GM12878 (cell line): ENCODE measurements at regions not wholly inside any gene's neighbourhood (a gene's known extent, or its start where the extent isn't known, plus 50 kb on each side); places are given as distances from the start of the nearest gene placed in this dataset.

Experiments used
- ATAC-seq: fragments of 200-7000 bp; cut with Tn5 transposase; 3 replicates; pipeline ENCODE4 v1.9.1; 2020; ENCODE audit warnings: mild to moderate bottlenecking, moderate library complexity
- BruUV-seq: library from RNA; stranded (reverse); fragments of 400-500 nt; replicated peaks from 2 replicates; lab custom pipeline; 2021; lab: Mats Ljungman, UMichigan
- CTCF ChIA-PET: fragments of 300-600 bp; sonication (Branson Sonifier 250); formaldehyde crosslinking; extraction: SDS; loops from one replicate; lab custom pipeline; 2021; ENCODE audit warnings: inconsistent platforms; lab: Yijun Ruan, JAX
- POLR2A ChIA-PET: fragments of 350-600 bp; formaldehyde crosslinking; extraction: SDS; loops from one replicate; lab custom pipeline; 2021; ENCODE audit warnings: inconsistent platforms; lab: Charles Lee
- RAD21 ChIA-PET: fragments of 300-600 bp; sonication (Branson Sonifier 250); formaldehyde crosslinking; loops from one replicate; lab custom pipeline; 2023; ENCODE audit warnings: antibody characterized with exemption; ENCODE audit not compliant: unreplicated experiment; lab: Charles Lee
- SMC1A ChIA-PET: fragments of 300-600 bp; sonication (Branson Sonifier 250); formaldehyde crosslinking; loops from one replicate; lab custom pipeline; 2023; ENCODE audit not compliant: unreplicated experiment, uncharacterized antibody; lab: Charles Lee
- DNase-seq: peaks from one replicate; pipeline ENCODE4 v3.0.0-alpha.2; 2011; ENCODE audit warnings: low read depth, low spot score
- FAIRE-seq: peaks from 3 replicates; lab custom pipeline; 2011; peaks lifted over from hg19 to GRCh38; lab: Jason Lieb, UNC
- H2AFZ ChIP-seq: 2 replicates; pipeline ENCODE4 v1.6.0; 2011; ENCODE audit warnings: low read depth, low read length, control low read depth; ENCODE audit not compliant: control insufficient read depth
- H3K27ac ChIP-seq: 2 replicates; pipeline ENCODE4 v1.5.1; 2011; ENCODE audit warnings: control low read depth; ENCODE audit not compliant: control insufficient read depth, insufficient read depth
- H3K27me3 ChIP-seq, 2 experiments: replicated peaks in 1 of 2; 2 replicates each; pipeline versions ENCODE4 v1.6.0 to v1.6.1; 2011; ENCODE audit warnings: low read length in 1 of 2; ENCODE audit not compliant: control insufficient read depth in 2 of 2, insufficient read depth in 2 of 2
- H3K36me3 ChIP-seq, 2 experiments: 2 replicates each; pipeline ENCODE4 v1.5.1; 2011; ENCODE audit warnings: low read length in 1 of 2; ENCODE audit not compliant: control insufficient read depth in 2 of 2, insufficient read depth in 2 of 2
- H3K4me1 ChIP-seq: 2 replicates; pipeline ENCODE4 v1.6.1; 2011; ENCODE audit warnings: mild to moderate bottlenecking, low read length, moderate library complexity, mixed read lengths; ENCODE audit not compliant: control insufficient read depth, insufficient read depth
- H3K4me2 ChIP-seq: 2 replicates; pipeline ENCODE4 v1.6.0; 2011; ENCODE audit warnings: control low read depth; ENCODE audit not compliant: control insufficient read depth, insufficient read depth
- H3K4me3 ChIP-seq: fragments of 200-600 bp; sonication (generic); 2 replicates; pipeline ENCODE4 v1.5.1; 2016
- H3K79me2 ChIP-seq: 2 replicates; pipeline ENCODE4 v1.6.0; 2011; ENCODE audit warnings: low read length; ENCODE audit not compliant: control insufficient read depth, insufficient read depth
- H3K9ac ChIP-seq: 2 replicates; pipeline ENCODE4 v1.8.0; 2011; ENCODE audit warnings: low read length, control low read depth, mixed read lengths; ENCODE audit not compliant: control insufficient read depth, insufficient read depth
- H3K9me3 ChIP-seq: replicated peaks from 3 replicates; pipeline ENCODE4 v1.5.1; 2011; ENCODE audit warnings: mild to moderate bottlenecking, low read length; ENCODE audit not compliant: control insufficient read depth, insufficient read depth
- H4K20me1 ChIP-seq: 2 replicates; pipeline ENCODE4 v1.6.0; 2011; ENCODE audit not compliant: control insufficient read depth, insufficient read depth
- CHD4 ChIP-seq: fragments of 200-600 bp; sonication (generic); IDR thresholded peaks from 2 replicates; pipeline ENCODE4 v1.6.1; 2016; ENCODE audit warnings: mild to moderate bottlenecking
- HCFC1 ChIP-seq: fragments of 150-350 bp; IDR thresholded peaks from 2 replicates; pipeline ENCODE4 v1.6.1; 2014; ENCODE audit warnings: low read length
- HDAC2 ChIP-seq: fragments of 200-600 bp; sonication (generic); IDR thresholded peaks from 2 replicates; pipeline ENCODE4 v1.6.1; 2017
- MAX ChIP-seq: IDR thresholded peaks from 2 replicates; pipeline ENCODE4 v1.6.1; 2012; ENCODE audit warnings: low read depth, low read length, improper control_type of control experiment
- NFXL1 ChIP-seq: fragments of 450-650 bp; IDR thresholded peaks from 2 replicates; pipeline ENCODE4 v1.6.1; 2017; ENCODE audit warnings: antibody characterized with exemption, mild to moderate bottlenecking, borderline replicate concordance
- NR2C1 ChIP-seq: fragments of 450-650 bp; IDR thresholded peaks from 2 replicates; pipeline ENCODE4 v1.6.1; 2017; ENCODE audit warnings: antibody characterized with exemption, mild to moderate bottlenecking, moderate library complexity
- POLR2A ChIP-seq: IDR thresholded peaks from 2 replicates; pipeline ENCODE4 v1.6.1; 2011; ENCODE audit warnings: low read depth, mild to moderate bottlenecking, low read length
- SIN3A ChIP-seq: IDR thresholded peaks from 2 replicates; pipeline ENCODE4 v1.6.1; 2012; ENCODE audit warnings: low read depth, low read length, improper control_type of control experiment
- SUPT20H ChIP-seq: IDR thresholded peaks from 2 replicates; pipeline ENCODE4 v1.6.1; 2011; ENCODE audit warnings: low read depth, mild to moderate bottlenecking, low read length, moderate library complexity, borderline replicate concordance; ENCODE audit not compliant: control insufficient read depth
- TARDBP ChIP-seq: IDR thresholded peaks from 2 replicates; pipeline ENCODE4 v1.6.1; 2016; ENCODE audit warnings: borderline replicate concordance
- TCF3 ChIP-seq: IDR thresholded peaks from 2 replicates; pipeline ENCODE4 v1.6.1; 2012; ENCODE audit warnings: low read depth, mild to moderate bottlenecking, low read length, borderline replicate concordance; ENCODE audit not compliant: insufficient read depth
- WGBS: methylation state at CpG from one replicate; pipeline ENCODE4 v1.1.6; 2016; ENCODE audit warnings: low lambda C conversion rate; ENCODE audit not compliant: insufficient replicate concordance, insufficient coverage; ENCODE audit errors: missing lambda C conversion rate; 5-methylcytosine and 5-hydroxymethylcytosine counted together
- in situ Hi-C: fragments of 300-500 bp; cut with MboI; formaldehyde crosslinking; loops from 9 replicates; pipeline ENCODE4 v1.14.3; 2018; ENCODE audit warnings: mixed read lengths
- intact Hi-C: fragments of 100-400 bp; cut with micrococcal nuclease; formaldehyde crosslinking; loops from one replicate; pipeline ENCODE4 v1.14.2; 2022; ENCODE audit not compliant: unreplicated experiment
- TF ChIP-seq, protein P1 (sequence below): fragments of 450-650 bp; IDR thresholded peaks from 2 replicates; pipeline ENCODE4 v1.6.1; 2018; ENCODE audit warnings: mild to moderate bottlenecking, low read depth, moderate library complexity; ENCODE audit not compliant: partially characterized antibody

GRCh38 chr4:1466034-1466862 is 60.0 kb upstream of the NKX1-1 start:
- no peaks in the 10 kb centered on the region for H3K36me3 ChIP-seq
- ChIA-PET RAD21 (no interaction called here), CTCF (no interaction called here), SMC1A (no interaction called here), POLR2A (no interaction called here)
- TF ChIP-seq HCFC1, result no peak
- TF ChIP-seq TCF3, result no peak
- no peak for TF ChIP-seq MAX
- TF ChIP-seq NFXL1, result no peak
- no peak for TF ChIP-seq NR2C1
- TF ChIP-seq HDAC2, result no peak
- no peak for TF ChIP-seq CHD4
- TF ChIP-seq SUPT20H, result no peak
- TF ChIP-seq TARDBP, result no peak
- TF ChIP-seq, protein P1, sequence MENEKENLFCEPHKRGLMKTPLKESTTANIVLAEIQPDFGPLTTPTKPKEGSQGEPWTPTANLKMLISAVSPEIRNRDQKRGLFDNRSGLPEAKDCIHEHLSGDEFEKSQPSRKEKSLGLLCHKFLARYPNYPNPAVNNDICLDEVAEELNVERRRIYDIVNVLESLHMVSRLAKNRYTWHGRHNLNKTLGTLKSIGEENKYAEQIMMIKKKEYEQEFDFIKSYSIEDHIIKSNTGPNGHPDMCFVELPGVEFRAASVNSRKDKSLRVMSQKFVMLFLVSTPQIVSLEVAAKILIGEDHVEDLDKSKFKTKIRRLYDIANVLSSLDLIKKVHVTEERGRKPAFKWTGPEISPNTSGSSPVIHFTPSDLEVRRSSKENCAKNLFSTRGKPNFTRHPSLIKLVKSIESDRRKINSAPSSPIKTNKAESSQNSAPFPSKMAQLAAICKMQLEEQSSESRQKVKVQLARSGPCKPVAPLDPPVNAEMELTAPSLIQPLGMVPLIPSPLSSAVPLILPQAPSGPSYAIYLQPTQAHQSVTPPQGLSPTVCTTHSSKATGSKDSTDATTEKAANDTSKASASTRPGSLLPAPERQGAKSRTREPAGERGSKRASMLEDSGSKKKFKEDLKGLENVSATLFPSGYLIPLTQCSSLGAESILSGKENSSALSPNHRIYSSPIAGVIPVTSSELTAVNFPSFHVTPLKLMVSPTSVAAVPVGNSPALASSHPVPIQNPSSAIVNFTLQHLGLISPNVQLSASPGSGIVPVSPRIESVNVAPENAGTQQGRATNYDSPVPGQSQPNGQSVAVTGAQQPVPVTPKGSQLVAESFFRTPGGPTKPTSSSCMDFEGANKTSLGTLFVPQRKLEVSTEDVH, result no peak
- no peak for TF ChIP-seq POLR2A
- no peak for TF ChIP-seq SIN3A
- H3K9ac ChIP-seq, result no peak overlapping the region
- intact Hi-C loops (no loop called here), in situ Hi-C loops (loop anchor here (10.0 kb wide), 2 partner anchors 61 to 1051 kb away; partner anchors contain the start of gene NKX1-1)
- H2AFZ ChIP-seq, result no peak overlapping the region
- no peaks in the 10 kb centered on the region; the same call in 2 of the 3 replicates for H3K9me3 ChIP-seq
- BruUV-seq, result no TSS peak
- 57% methylated on average over 16 of the region's 24 CpGs for WGBS
- no peaks in the 10 kb centered on the region for H3K79me2 ChIP-seq
- no peak overlapping the region for H3K27ac ChIP-seq
- no peaks in the 10 kb centered on the region for H3K4me1 ChIP-seq
- H3K27me3 ChIP-seq, result no peaks in the 10 kb centered on the region
- H3K4me2 ChIP-seq, result no peak overlapping the region
- no peaks in the 10 kb centered on the region for H4K20me1 ChIP-seq
- ATAC-seq (no peak), DNase-seq (no peak), FAIRE-seq (no peak)
- no peak overlapping the region for H3K4me3 ChIP-seq
